Choroid plexus epithelial cell (primary cell): ENCODE measurements at regions not wholly inside any gene's neighbourhood (a gene's known extent, or its start where the extent isn't known, plus 50 kb on each side); places are given as distances from the start of the nearest gene placed in this dataset.

Experiments
- DNase-seq: peaks from one replicate; pipeline ENCODE4 v3.0.0-alpha.2; 2010; ENCODE audit warnings: low read depth
- H3K4me3 ChIP-seq: 2 replicates; pipeline ENCODE4 v1.5.1; 2011; ENCODE audit warnings: low read depth, mild to moderate bottlenecking, control low read depth, low read length, moderate library complexity
- TF ChIP-seq, protein P1 (sequence below): conservative IDR thresholded peaks from 2 replicates; pipeline ENCODE4 v1.5.1; 2011; ENCODE audit warnings: low read depth, mild to moderate bottlenecking, control low read depth, inconsistent platforms, low read length, moderate library complexity

DNA sequence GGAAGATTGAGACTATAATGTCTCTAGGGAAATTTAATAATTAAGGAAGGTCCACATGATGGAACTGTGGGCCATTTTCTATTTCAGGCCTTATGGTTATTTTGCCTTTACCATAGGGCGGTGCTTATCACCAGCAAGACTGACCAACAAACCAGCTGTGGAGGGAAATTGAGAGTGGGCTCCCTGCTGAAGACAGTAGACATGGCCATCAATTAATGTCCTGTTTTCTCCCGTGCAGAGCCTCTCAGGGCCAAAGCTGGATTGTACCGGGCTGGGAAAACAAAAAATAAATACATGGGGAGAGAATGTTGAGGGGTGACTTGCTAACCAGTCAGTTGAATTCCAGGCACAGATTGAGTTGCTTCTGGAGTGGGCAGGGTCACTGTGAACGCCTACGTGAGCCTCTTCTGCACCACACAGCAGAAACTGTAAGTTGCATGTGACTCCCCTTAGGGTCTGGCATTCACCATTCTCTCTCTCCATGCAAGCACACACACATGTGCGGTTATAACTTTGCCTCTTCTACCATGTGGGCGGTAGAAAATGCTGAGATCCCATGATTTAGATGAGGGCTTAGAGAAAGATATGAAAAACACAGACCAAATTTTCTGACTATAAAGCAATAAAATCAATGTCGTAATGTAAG, 128.5 kb downstream of the COPS8 start:
- TF ChIP-seq, protein P1, sequence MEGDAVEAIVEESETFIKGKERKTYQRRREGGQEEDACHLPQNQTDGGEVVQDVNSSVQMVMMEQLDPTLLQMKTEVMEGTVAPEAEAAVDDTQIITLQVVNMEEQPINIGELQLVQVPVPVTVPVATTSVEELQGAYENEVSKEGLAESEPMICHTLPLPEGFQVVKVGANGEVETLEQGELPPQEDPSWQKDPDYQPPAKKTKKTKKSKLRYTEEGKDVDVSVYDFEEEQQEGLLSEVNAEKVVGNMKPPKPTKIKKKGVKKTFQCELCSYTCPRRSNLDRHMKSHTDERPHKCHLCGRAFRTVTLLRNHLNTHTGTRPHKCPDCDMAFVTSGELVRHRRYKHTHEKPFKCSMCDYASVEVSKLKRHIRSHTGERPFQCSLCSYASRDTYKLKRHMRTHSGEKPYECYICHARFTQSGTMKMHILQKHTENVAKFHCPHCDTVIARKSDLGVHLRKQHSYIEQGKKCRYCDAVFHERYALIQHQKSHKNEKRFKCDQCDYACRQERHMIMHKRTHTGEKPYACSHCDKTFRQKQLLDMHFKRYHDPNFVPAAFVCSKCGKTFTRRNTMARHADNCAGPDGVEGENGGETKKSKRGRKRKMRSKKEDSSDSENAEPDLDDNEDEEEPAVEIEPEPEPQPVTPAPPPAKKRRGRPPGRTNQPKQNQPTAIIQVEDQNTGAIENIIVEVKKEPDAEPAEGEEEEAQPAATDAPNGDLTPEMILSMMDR, result no peak
- DNase-seq, result peak; percentile 42
- H3K4me3 ChIP-seq, result no peak overlapping the region

DNA sequence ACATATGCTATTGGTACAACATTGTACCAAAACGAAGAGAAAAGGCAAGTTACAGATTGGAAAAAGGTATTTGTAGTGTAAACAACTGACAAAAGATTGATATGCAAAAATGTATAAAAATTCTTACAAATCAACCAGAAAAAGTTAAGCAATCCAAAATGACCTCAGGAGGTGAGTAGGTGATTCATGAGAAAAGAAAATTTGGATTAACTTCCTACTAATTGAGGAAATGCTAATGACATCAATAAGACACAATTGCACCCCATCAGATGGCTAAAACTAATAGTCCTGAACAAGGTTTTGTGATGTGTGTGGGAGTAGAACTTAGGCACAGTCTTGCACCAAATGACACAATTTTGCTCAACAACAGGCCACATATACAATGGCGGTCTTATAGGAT, 129.3 kb downstream of the COPS8 start:
- TF ChIP-seq, protein P1, result no peak
- DNase-seq, result no peak
- H3K4me3 ChIP-seq, result no peak overlapping the region

DNA sequence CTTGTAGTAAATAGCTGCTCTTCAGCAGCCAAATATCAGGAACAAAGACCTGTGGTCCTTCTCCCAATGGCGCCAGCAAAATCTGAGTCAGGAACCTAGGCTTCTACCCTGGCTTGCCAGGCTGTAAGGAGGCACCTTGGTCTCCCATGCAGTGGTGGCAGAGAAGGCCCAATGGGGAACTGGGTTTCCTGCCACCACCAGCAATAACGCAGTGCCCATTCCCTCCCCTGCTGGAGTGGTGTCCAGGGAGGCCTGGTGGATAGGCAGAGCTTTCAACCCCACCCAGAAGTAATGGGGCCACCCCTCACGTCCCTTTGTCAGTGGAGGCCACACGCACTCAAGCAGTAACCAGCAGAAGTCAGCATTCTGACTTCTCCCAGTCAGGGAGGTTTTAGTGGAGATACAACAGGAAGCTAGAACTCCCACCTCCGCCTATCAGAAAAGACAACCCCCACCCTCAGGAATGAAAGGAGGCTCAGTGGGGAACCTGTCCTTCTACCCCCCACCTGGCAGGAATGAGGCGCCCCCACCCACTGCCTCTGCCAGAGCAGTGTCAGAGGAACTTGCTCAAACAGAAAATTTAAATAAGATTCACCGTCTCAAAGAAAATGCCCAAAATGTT, 132.4 kb downstream of the COPS8 start:
- DNase-seq, result peak; percentile 81
- TF ChIP-seq, protein P1, result no peak
- H3K4me3 ChIP-seq, result no peak overlapping the region

DNA sequence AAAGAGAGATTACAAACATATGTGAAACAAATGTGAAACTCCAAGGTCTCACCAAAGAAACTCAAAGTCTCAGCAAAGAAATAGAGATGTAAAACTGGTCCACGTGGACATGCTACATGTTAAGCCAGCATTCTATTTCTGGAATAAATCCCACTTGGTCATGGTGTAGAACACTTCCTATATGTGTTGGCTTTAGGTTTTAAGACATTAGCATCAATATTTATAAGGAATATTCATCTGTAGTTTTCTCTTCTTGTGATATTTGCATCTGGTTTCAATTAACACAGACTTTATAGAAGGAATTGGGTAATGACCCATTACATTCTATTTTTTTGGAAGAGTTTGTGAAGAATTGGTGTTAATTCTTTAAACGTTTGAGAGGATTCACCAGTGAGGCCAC, 133.1 kb downstream of the COPS8 start:
- TF ChIP-seq, protein P1, result no peak
- no peak overlapping the region for H3K4me3 ChIP-seq
- peak; percentile 43 for DNase-seq

DNA sequence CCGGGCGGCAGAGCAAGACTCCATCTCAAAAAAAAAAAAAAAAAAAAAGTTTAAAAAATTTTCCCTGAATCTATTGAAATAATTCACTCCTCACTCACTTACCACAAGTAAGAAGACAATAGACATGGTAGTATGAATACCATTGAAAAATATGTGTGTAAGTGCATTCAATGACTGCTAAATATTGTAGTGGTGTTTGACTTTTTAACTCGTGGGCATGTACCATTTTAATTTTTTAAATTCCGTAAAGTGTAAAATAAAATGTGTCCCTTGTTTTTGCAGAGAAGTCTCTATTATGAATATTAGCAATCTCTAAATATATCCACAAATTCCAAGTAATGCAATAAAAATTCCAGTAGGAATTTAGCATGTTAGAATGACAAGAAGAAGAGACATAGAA, 134.1 kb downstream of the COPS8 start:
- TF ChIP-seq, protein P1, result no peak
- DNase-seq, result no peak
- H3K4me3 ChIP-seq, result no peak overlapping the region

DNA sequence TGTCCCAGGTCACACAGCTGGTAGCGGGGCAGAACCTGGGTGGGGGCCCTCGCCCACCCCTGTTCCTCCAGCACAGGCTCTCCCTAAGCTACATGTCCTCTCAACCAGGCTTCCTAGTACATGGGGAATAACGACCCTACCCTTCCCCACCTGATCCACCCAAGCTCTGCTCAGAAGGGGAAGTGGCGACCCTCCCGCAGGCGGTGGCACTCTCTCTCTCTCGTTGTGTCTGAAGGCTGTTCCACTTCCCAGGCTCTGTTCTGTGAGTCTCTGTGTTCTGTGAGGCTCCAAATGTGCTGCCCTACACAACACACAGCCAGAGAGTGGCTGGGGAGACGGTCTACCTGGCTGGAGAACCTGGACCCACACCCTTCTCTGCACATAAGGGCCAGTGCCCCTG, 135.8 kb downstream of the COPS8 start:
- TF ChIP-seq, protein P1, result no peak
- no peak overlapping the region for H3K4me3 ChIP-seq
- no peak for DNase-seq

DNA sequence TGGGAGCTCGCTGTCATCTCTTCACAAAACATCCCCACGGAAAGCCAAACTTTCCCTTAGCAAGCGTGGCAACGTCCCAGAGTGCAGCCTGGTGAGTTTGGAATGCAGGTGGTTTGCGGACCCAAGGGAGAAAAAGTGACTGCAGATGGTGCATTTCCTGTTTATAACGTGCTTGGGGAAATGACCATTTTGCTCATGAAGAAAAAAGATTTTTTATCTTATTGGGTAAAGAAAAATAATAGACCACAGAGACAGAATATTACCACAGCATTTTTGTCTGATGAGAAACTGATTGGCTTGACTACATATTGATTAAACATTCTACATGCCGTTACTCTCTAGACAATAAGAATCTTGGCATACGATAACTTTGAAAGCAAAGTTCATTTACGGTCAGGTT, 136.5 kb downstream of the COPS8 start:
- TF ChIP-seq, protein P1, result no peak
- peak; percentile 87 for DNase-seq
- H3K4me3 ChIP-seq, result no peak overlapping the region
